Stomach (tissue), 8 donors: ENCODE measurements at regions not wholly inside any gene's neighbourhood (a gene's known extent, or its start where the extent isn't known, plus 50 kb on each side); places are given as distances from the start of the nearest gene placed in this dataset.
"Not testable (repeated sequence)": the region's sequence is repeated elsewhere in the genome, so short reads cannot be mapped to it uniquely, and the experiment has no call there.

ENCODE experiments used
- DNase-seq, 2 donors: peaks; one replicate each; pipeline versions ENCODE4 v3.0.0 to v3.0.0-alpha.2; 2013 to 2019
- H3K27ac ChIP-seq, 5 donors: fragments of 200-600 bp in 4 of 5; sonication (generic) in 4 of 5; one replicate each; pipeline ENCODE4 v1.5.1; 2013 to 2019; ENCODE audit warnings: mild to moderate bottlenecking in 1 of 5, moderate library complexity in 1 of 5
- H3K27me3 ChIP-seq, 3 donors: fragments of 200-600 bp; sonication (generic); one replicate each; pipeline ENCODE4 v1.5.1; 2017 to 2019; ENCODE audit warnings: mixed run types in 1 of 3
- H3K36me3 ChIP-seq, 4 donors: fragments of 200-600 bp; sonication (generic); 1 replicate in 3 of 4; 2 replicates in 1 of 4; pipeline ENCODE4 v1.5.1; 2016 to 2019
- H3K4me1 ChIP-seq, 4 donors: fragments of 200-600 bp; sonication (generic); one replicate each; pipeline ENCODE4 v1.5.1; 2016 to 2019
- H3K4me3 ChIP-seq, 4 donors: fragments of 200-600 bp; sonication (generic) in 3 of 4; one replicate each; pipeline ENCODE4 v1.5.1; 2016 to 2019; ENCODE audit warnings: mild to moderate bottlenecking in 1 of 4
- H3K9me3 ChIP-seq, 4 donors: fragments of 200-600 bp; sonication (generic); one replicate each; pipeline ENCODE4 v1.5.1; 2016 to 2019
- EP300 ChIP-seq: sonication (generic); formaldehyde crosslinking; IDR thresholded peaks from one replicate; pipeline ENCODE4 v1.6.1; 2017; ENCODE audit warnings: antibody characterized with exemption
- POLR2A ChIP-seq, 4 donors: fragments of 450-650 bp; IDR thresholded peaks; one replicate each; pipeline ENCODE4 v1.6.1; 2016; ENCODE audit warnings: antibody characterized with exemption in 4 of 4, control low read depth in 2 of 4, mild to moderate bottlenecking in 1 of 4, moderate library complexity in 1 of 4
- POLR2AphosphoS5 ChIP-seq, 3 donors: sonication (generic); formaldehyde crosslinking; IDR thresholded peaks; one replicate each; pipeline ENCODE4 v1.6.1; 2016; ENCODE audit warnings: antibody characterized with exemption in 3 of 3
- WGBS, 5 donors: extraction: QIAGEN DNeasy Blood & Tissue Kit in 3 of 5; methylation state at CpG; one replicate each; pipeline versions ENCODE4 v1.1.5 to v1.1.7; 2013 to 2018; 5-methylcytosine and 5-hydroxymethylcytosine counted together
- intact Hi-C: fragments of 100-400 bp; cut with DNase I; formaldehyde crosslinking; loops from one replicate; pipeline ENCODE4 v1.15.1; 2023; ENCODE audit warnings: low total_unique reads
- TF ChIP-seq, protein P1 (sequence below), 7 experiments: fragments of 450-650 bp in 4 of 7; fragments of 200-600 bp in 3 of 7; sonication (generic) in 3 of 7; IDR thresholded peaks; one replicate each; pipeline ENCODE4 v1.5.1; 2016 to 2019; ENCODE audit warnings: antibody characterized with exemption in 7 of 7, control low read depth in 2 of 7, mild to moderate bottlenecking in 1 of 7
- donor health status: healthy with polysubstance abuse.
- donor health status: Bipolar disorder and iron deficiency.
- donor health status: healthy.

DNA sequence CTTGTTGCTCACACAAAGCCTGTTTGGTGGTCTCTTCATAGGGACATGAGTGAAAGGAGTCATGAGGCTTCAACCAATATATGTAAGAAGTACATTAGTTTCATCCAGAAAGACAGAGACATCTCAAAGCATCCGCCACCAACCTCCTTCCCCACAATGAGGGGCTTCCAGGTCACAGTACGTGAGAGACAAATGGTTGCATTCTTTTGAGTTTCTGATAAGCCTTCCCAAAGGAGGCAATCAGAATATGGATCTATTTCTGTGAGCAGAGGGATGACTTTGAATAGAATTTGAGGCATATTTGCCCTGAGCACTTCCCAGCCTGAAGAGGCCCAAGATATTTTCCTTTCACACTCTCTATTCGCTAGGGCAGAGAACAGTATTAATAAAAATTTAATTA, 931.1 kb downstream of the FAM181B start:
- Histone ChIP-seq H3K27ac (no peak overlapping the region), H3K4me3 (no peak overlapping the region), H3K9me3 (peaks cover 0 to 12% (median 4%) of the 10 kb centered on the region in 4 donors), H3K27me3 (no peaks in the 10 kb centered on the region), H3K36me3 (no peaks in the 10 kb centered on the region), H3K4me1 (no peaks in the 10 kb centered on the region)
- no peak for DNase-seq
- intact Hi-C loops: no loop called here
- 58 to 89% (median 70%) methylated on average over 3 of the region's 3 CpGs for WGBS, 5 donors
- TF ChIP-seq EP300 (no peak), POLR2AphosphoS5 (IDR thresholded peaks at IDR 0.05) (no peak), POLR2A (IDR thresholded peaks at IDR 0.05) (no peak)
- TF ChIP-seq, protein P1, sequence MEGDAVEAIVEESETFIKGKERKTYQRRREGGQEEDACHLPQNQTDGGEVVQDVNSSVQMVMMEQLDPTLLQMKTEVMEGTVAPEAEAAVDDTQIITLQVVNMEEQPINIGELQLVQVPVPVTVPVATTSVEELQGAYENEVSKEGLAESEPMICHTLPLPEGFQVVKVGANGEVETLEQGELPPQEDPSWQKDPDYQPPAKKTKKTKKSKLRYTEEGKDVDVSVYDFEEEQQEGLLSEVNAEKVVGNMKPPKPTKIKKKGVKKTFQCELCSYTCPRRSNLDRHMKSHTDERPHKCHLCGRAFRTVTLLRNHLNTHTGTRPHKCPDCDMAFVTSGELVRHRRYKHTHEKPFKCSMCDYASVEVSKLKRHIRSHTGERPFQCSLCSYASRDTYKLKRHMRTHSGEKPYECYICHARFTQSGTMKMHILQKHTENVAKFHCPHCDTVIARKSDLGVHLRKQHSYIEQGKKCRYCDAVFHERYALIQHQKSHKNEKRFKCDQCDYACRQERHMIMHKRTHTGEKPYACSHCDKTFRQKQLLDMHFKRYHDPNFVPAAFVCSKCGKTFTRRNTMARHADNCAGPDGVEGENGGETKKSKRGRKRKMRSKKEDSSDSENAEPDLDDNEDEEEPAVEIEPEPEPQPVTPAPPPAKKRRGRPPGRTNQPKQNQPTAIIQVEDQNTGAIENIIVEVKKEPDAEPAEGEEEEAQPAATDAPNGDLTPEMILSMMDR (IDR thresholded peaks at IDR 0.05): no peak

DNA sequence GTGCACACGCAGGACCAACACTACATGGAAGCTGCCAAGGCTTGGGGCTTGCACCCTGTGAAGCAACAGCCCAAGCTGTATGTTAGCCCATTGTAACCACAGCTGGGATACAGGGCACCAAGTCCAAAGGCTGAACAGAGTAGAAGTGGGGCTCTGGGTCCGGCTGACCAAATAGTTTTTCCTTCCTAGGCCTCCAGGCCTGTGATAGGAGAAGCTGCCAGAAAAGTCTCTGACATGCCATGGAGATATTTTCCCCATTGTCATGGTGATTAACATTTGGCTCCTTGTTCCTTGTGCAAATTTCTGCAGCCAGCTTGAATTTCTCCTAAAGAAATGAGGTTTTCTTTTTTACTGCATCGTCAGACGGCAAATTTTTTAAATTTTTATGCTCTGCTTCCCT, 941.2 kb downstream of the FAM181B start:
- no peaks in the 10 kb centered on the region for H3K36me3 ChIP-seq
- no peaks in the 10 kb centered on the region for H3K9me3 ChIP-seq
- H3K4me1 ChIP-seq: no peaks in the 10 kb centered on the region
- no peak for DNase-seq
- no peaks in the 10 kb centered on the region for H3K27me3 ChIP-seq
- H3K27ac ChIP-seq: no peak overlapping the region
- no peak for TF ChIP-seq POLR2AphosphoS5 (IDR thresholded peaks at IDR 0.05)
- no peak for TF ChIP-seq EP300
- TF ChIP-seq, protein P1 (IDR thresholded peaks at IDR 0.05): no peak
- no peak for TF ChIP-seq POLR2A (IDR thresholded peaks at IDR 0.05)
- intact Hi-C loops: no loop called here
- H3K4me3 ChIP-seq: no peak overlapping the region
- 66 to 84% (median 72%) methylated on average over 4 of the region's 4 CpGs for WGBS, 5 donors

DNA sequence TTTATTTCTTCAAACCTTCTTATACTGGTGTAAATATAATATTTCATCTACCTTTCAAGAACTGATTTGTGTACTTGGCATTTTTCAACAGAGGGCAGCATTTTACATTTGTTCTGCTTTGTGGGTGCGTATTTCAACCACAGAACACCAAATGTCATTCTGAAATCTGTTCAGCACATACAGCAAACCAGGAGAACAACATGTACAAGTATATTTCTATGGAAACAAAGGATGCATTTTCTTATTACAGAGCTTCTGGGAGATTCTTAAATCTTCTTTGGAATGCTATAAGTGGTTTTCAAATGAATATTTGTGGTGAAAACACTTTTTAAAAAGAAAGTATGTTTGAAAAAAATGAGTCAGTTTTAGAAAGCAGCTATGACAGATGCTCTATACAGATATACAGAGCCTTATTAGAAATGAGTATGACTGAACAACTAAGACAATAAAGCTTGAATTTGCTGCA, 946.0 kb downstream of the FAM181B start:
- Histone ChIP-seq H3K4me3 (no peak overlapping the region), H3K27me3 (no peaks in the 10 kb centered on the region), H3K4me1 (no peaks in the 10 kb centered on the region), H3K36me3 (no peaks in the 10 kb centered on the region), H3K9me3 (no peaks in the 10 kb centered on the region), H3K27ac (no peak overlapping the region)
- 14 to 32% (median 21%) methylated on average over 1 of the region's 1 CpG for WGBS, 5 donors
- TF ChIP-seq POLR2A (IDR thresholded peaks at IDR 0.05) (no peak), POLR2AphosphoS5 (IDR thresholded peaks at IDR 0.05) (no peak), EP300 (no peak)
- TF ChIP-seq, protein P1 (IDR thresholded peaks at IDR 0.05): no peak
- intact Hi-C loops: no loop called here
- peak in 1 of 2 donors; percentile 43 for DNase-seq

DNA sequence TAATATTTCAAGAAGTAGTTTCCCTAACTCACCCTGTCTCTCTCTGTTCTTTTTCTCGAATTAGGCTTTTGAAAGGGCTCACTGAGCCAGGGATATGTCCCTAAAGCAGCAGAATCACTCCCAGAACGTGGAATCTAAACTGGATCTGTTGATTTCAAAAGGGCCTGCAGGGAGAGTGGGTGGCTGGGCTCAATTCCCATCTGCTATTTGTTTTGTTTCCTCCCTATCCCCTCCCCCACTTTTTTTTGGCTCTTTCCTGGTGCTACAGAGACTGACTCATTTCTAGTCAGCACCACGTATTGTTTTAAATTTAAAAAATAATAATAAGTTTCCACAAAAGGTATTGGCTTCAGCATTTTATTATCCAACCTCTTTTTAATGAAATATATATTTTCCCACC, 961.5 kb downstream of the FAM181B start:
- intact Hi-C loops: no loop called here
- WGBS, 5 donors: 13 to 24% (median 18%) methylated on average over 3 of the region's 3 CpGs
- no peaks in the 10 kb centered on the region for H3K36me3 ChIP-seq
- DNase-seq: peak in 1 of 2 donors; percentile 42
- H3K4me3 ChIP-seq: no peak overlapping the region
- no peak overlapping the region for H3K27ac ChIP-seq
- no peaks in the 10 kb centered on the region for H3K4me1 ChIP-seq
- peaks cover 0 to 2% (median 0%) of the 10 kb centered on the region in 4 donors for H3K9me3 ChIP-seq
- TF ChIP-seq EP300: no peak
- TF ChIP-seq, protein P1 (IDR thresholded peaks at IDR 0.05): no peak
- TF ChIP-seq POLR2AphosphoS5 (IDR thresholded peaks at IDR 0.05): no peak
- H3K27me3 ChIP-seq: no peaks in the 10 kb centered on the region

DNA sequence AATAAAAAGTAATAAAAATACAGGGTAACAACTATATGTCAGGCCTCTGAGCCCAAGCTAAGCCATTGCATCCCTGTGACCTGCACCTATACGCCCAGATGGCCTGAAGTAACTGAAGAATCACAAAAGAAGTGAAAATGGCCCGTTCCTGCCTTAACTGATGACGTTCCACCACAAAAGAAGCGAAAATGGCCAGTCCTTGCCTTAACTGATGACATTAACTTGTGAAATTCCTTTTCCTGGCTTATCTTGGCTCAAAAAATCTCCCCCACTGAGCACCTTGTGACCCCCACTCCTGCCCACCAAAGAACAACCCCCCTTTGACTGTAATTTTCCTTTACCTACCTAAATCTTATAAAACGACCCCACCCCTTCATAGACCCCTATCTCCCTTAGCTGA, 963.8 kb downstream of the FAM181B start:
- DNase-seq, H3K4me3 ChIP-seq, H3K4me1 ChIP-seq, H3K36me3 ChIP-seq, intact Hi-C loops, H3K27ac ChIP-seq, H3K9me3 ChIP-seq, H3K27me3 ChIP-seq: not testable (repeated sequence)
- WGBS, 5 donors: 31 to 50% (median 32%) methylated on average over 5 of the region's 5 CpGs
